Tibial nerve (tissue), 4 donors: ENCODE measurements at regions not wholly inside any gene's neighbourhood (a gene's known extent, or its start where the extent isn't known, plus 50 kb on each side); places are given as distances from the start of the nearest gene placed in this dataset.

ENCODE experiments used
- DNase-seq, 2 donors: peaks; one replicate each; pipeline ENCODE4 v3.0.0-alpha.2; 2019; ENCODE audit warnings: low spot score in 2 of 2
- H3K27ac ChIP-seq, 4 donors: fragments of 200-600 bp; sonication (generic) in 3 of 4; one replicate each; pipeline ENCODE4 v1.5.1; 2017 to 2019; ENCODE audit warnings: mild to moderate bottlenecking in 1 of 4
- H3K27me3 ChIP-seq, 2 donors: fragments of 200-600 bp; sonication (generic) in 1 of 2; one replicate each; pipeline versions ENCODE4 v1.5.1 to v1.6.0; 2017 to 2019
- H3K36me3 ChIP-seq, 3 donors: fragments of 200-600 bp; sonication (generic); one replicate each; pipeline ENCODE4 v1.5.1; 2018 to 2019
- H3K4me1 ChIP-seq, 4 donors: fragments of 200-600 bp; sonication (generic) in 3 of 4; one replicate each; pipeline ENCODE4 v1.5.1; 2017 to 2019
- H3K4me3 ChIP-seq, 4 donors: fragments of 200-600 bp; sonication (generic) in 3 of 4; one replicate each; pipeline ENCODE4 v1.5.1; 2017 to 2019; ENCODE audit warnings: mild to moderate bottlenecking in 1 of 4, moderate library complexity in 1 of 4
- H3K9me3 ChIP-seq, 4 donors: fragments of 200-600 bp; sonication (generic) in 3 of 4; one replicate each; pipeline ENCODE4 v1.5.1; 2017 to 2019
- EP300 ChIP-seq, 2 donors: sonication (generic); formaldehyde crosslinking; IDR thresholded peaks; one replicate each; pipeline ENCODE4 v1.6.1; 2017; ENCODE audit warnings: antibody characterized with exemption in 2 of 2, mild to moderate bottlenecking in 1 of 2
- POLR2A ChIP-seq, 2 donors: fragments of 450-650 bp; IDR thresholded peaks; one replicate each; pipeline ENCODE4 v1.6.1; 2017; ENCODE audit warnings: antibody characterized with exemption in 2 of 2, mild to moderate bottlenecking in 2 of 2, moderate library complexity in 2 of 2
- WGBS, 2 donors: methylation state at CpG; one replicate each; pipeline ENCODE4 v1.1.5; 2018; 5-methylcytosine and 5-hydroxymethylcytosine counted together
- TF ChIP-seq, protein P1 (sequence below), 5 experiments: fragments of 200-600 bp in 3 of 5; fragments of 450-650 bp in 2 of 5; sonication (generic) in 3 of 5; IDR thresholded peaks; one replicate each; pipeline ENCODE4 v1.5.1; 2016 to 2019; ENCODE audit warnings: antibody characterized with exemption in 5 of 5, mild to moderate bottlenecking in 3 of 5, moderate library complexity in 2 of 5

DNA sequence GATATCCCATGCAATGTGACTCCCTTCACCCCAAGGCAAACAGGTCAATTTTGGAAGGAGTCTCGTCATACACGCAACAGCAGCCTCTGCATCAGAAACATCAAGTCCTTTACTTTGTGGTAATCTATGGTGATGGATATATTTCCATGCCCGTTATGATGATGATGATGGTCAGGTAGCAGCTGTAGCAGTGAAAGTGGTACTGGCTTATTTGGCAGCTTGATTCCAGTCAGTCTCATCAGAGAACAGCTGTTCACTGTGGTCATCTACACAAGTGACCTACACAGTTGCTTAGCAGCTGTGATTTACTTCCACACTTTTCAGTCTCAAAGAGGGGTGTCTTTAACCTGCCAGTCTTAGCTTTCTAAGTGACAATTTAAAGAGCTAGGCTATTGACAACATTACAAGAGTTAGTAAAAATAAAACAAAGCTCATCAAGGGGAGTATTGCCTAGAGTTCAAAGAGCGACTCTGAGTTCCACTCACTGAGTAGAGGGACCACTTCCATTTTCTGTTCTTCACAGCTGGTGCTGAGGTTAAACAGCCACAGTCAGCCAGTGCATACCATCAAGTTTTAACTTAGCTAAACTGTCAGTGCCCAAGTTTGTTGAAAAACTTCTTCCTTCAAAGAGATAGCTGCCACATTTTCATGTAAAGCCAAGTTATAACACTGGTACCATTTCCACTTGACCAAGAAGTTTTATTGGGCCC lies 587.4 kb upstream of the KCNMB2 start:
- no peak for TF ChIP-seq POLR2A (IDR thresholded peaks at IDR 0.05)
- TF ChIP-seq, protein P1, sequence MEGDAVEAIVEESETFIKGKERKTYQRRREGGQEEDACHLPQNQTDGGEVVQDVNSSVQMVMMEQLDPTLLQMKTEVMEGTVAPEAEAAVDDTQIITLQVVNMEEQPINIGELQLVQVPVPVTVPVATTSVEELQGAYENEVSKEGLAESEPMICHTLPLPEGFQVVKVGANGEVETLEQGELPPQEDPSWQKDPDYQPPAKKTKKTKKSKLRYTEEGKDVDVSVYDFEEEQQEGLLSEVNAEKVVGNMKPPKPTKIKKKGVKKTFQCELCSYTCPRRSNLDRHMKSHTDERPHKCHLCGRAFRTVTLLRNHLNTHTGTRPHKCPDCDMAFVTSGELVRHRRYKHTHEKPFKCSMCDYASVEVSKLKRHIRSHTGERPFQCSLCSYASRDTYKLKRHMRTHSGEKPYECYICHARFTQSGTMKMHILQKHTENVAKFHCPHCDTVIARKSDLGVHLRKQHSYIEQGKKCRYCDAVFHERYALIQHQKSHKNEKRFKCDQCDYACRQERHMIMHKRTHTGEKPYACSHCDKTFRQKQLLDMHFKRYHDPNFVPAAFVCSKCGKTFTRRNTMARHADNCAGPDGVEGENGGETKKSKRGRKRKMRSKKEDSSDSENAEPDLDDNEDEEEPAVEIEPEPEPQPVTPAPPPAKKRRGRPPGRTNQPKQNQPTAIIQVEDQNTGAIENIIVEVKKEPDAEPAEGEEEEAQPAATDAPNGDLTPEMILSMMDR (IDR thresholded peaks at IDR 0.05): no peak
- WGBS, 2 donors: 95 to 98% methylated on average over 4 of the region's 4 CpGs
- Histone ChIP-seq H3K27me3 (no peaks in the 10 kb centered on the region), H3K4me3 (no peak overlapping the region), H3K27ac (no peak overlapping the region), H3K9me3 (no peaks in the 10 kb centered on the region), H3K4me1 (peaks cover 0 to 10% (median 0%) of the 10 kb centered on the region in 4 donors), H3K36me3 (no peaks in the 10 kb centered on the region)
- no peak for DNase-seq

DNA sequence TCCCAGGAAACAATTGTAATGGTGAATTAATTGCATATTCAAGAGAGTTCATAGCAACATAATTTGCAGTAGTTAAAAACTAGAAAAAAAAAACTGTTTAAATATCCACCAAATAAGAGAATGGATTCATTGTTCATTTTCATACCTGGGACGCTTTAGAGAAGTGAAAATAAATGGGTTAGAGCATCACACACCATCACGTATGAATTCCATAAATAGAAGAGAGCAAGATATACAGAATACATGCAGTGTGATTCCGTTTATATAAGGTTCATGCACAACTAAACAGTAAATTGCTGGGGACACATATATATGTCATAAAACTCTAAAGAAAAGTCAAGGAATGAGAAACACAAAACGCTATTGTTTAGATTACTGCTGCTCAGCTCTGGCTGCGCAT lies 577.0 kb upstream of the KCNMB2 start:
- 56 to 58% methylated on average over 5 of the region's 5 CpGs for WGBS, 2 donors
- TF ChIP-seq EP300 (IDR thresholded peaks at IDR 0.05) (no peak), POLR2A (IDR thresholded peaks at IDR 0.05) (no peak)
- TF ChIP-seq, protein P1 (IDR thresholded peaks at IDR 0.05): no peak

DNA sequence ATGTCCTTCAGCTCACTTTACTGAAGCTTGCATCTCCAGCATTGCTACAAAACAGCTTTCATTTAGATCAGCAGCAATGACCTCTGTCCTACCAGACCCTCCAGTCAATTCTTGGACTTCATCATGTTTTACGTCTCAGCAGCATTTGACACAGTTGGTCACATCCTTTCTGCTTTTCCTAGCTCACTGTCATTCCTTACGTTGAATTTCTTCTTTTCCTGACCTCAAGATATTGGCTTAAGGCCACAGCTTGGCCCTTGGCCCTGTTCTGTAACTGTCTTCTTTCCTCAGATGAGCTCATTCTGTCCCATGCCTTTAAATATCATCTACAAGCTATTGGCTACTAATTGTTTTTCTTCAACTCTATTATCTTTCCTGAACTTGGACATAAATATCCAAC lies 576.2 kb upstream of the KCNMB2 start:
- DNase-seq: no peak
- no peak overlapping the region for H3K27ac ChIP-seq
- no peaks in the 10 kb centered on the region for H3K27me3 ChIP-seq
- no peaks in the 10 kb centered on the region for H3K36me3 ChIP-seq
- TF ChIP-seq, protein P1 (IDR thresholded peaks at IDR 0.05): no peak
- no peak for TF ChIP-seq EP300 (IDR thresholded peaks at IDR 0.05)
- no peak for TF ChIP-seq POLR2A (IDR thresholded peaks at IDR 0.05)
- H3K9me3 ChIP-seq: no peaks in the 10 kb centered on the region
- 57 to 66% methylated on average over 2 of the region's 2 CpGs for WGBS, 2 donors
- no peak overlapping the region for H3K4me3 ChIP-seq
- H3K4me1 ChIP-seq: no peaks in the 10 kb centered on the region

More for the DNA sequence above, 577.0 kb upstream of the KCNMB2 start:
- Histone ChIP-seq H3K4me3 (no peak overlapping the region), H3K27ac (no peak overlapping the region), H3K4me1 (no peaks in the 10 kb centered on the region), H3K9me3 (no peaks in the 10 kb centered on the region), H3K36me3 (no peaks in the 10 kb centered on the region), H3K27me3 (no peaks in the 10 kb centered on the region)
- no peak for DNase-seq

DNA sequence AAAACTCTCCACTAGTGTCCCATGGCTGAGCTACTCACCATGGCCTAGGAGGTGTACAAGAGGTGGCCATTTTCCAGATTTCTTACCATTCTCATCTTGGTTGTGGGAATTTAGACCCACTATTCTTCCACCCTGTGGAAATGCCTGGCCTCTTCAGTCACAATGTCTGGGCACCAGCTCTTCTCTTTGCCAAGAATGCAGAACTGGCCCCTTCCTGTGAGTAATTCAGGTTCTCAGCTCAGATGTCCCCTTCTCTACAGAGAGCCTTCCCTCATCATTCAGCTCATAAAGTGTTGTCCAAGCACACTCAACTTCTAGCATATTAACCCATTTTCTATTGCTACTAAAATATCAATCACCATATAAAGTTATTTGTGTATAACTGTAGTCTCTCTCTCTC lies 575.5 kb upstream of the KCNMB2 start:
- Histone ChIP-seq H3K9me3 (no peaks in the 10 kb centered on the region), H3K27me3 (no peaks in the 10 kb centered on the region), H3K4me3 (no peak overlapping the region), H3K4me1 (no peaks in the 10 kb centered on the region), H3K36me3 (no peaks in the 10 kb centered on the region), H3K27ac (no peak overlapping the region)
- TF ChIP-seq POLR2A (IDR thresholded peaks at IDR 0.05): no peak
- TF ChIP-seq, protein P1 (IDR thresholded peaks at IDR 0.05): no peak
- DNase-seq: no peak

DNA sequence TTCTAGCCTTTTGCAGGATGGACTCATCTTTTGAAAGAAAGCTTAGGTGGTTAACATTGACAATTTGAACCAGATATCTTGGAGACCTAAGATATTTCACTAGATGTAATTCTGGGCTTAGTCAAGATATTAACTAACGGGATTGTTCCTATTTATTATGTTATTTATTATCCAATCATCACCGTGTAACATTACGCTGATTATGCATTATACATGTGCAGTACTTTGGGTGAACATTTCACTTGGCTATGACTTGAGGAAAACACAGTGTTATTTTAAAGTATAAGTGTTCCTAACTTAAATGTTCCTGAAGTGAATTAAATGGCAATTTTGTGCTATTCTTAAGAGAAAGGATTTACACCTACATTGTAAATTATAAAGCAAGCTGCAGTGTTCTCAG lies 574.5 kb upstream of the KCNMB2 start:
- DNase-seq: no peak
- H3K4me1 ChIP-seq: no peaks in the 10 kb centered on the region
- WGBS, 2 donors: 91% methylated on average over 3 of the region's 3 CpGs
- no peaks in the 10 kb centered on the region for H3K27me3 ChIP-seq
- H3K27ac ChIP-seq: no peak overlapping the region
- no peaks in the 10 kb centered on the region for H3K9me3 ChIP-seq
- no peaks in the 10 kb centered on the region for H3K36me3 ChIP-seq
- TF ChIP-seq POLR2A (IDR thresholded peaks at IDR 0.05): no peak
- no peak for TF ChIP-seq EP300 (IDR thresholded peaks at IDR 0.05)
- TF ChIP-seq, protein P1 (IDR thresholded peaks at IDR 0.05): no peak
- no peak overlapping the region for H3K4me3 ChIP-seq
